Fibroblast of the aortic adventitia (primary cell): ENCODE measurements at regions not wholly inside any gene's neighbourhood (a gene's known extent, or its start where the extent isn't known, plus 50 kb on each side); places are given as distances from the start of the nearest gene placed in this dataset.
"Not testable (repeated sequence)": the region's sequence is repeated elsewhere in the genome, so short reads cannot be mapped to it uniquely, and the experiment has no call there.

Experiments
- DNase-seq: peaks from one replicate; pipeline ENCODE4 v3.0.0-alpha.2; 2010; ENCODE audit warnings: low read depth
- H3K4me3 ChIP-seq: 2 replicates; pipeline ENCODE4 v1.5.1; 2011; ENCODE audit warnings: low read depth, mild to moderate bottlenecking, control low read depth, low read length, moderate library complexity
- TF ChIP-seq, protein P1 (sequence below): IDR thresholded peaks from 2 replicates; pipeline ENCODE4 v1.5.1; 2011; ENCODE audit warnings: mild to moderate bottlenecking, low read length, control low read depth, inconsistent platforms; ENCODE audit not compliant: insufficient read depth

DNA sequence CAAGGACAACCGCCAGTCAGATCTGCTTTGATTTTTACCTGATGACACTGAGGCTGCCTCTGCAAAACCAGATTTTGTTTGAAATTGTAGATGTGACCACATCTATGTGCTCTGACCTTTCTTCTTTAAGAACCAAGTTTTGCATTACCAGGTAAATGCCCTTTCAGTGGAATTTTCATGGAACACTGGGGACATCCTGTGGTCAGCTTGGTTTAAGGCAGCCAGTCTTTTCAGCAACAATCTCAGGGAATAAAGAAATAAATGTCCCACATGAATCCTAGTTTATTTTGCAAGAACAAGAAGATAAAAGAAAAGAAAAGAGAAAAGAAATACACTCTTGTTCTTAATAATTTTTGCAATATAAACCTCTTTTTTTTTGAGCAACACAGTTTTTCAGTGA lies 90.6 kb downstream of the POU3F3 start:
- H3K4me3 ChIP-seq = no peak overlapping the region
- TF ChIP-seq, protein P1, sequence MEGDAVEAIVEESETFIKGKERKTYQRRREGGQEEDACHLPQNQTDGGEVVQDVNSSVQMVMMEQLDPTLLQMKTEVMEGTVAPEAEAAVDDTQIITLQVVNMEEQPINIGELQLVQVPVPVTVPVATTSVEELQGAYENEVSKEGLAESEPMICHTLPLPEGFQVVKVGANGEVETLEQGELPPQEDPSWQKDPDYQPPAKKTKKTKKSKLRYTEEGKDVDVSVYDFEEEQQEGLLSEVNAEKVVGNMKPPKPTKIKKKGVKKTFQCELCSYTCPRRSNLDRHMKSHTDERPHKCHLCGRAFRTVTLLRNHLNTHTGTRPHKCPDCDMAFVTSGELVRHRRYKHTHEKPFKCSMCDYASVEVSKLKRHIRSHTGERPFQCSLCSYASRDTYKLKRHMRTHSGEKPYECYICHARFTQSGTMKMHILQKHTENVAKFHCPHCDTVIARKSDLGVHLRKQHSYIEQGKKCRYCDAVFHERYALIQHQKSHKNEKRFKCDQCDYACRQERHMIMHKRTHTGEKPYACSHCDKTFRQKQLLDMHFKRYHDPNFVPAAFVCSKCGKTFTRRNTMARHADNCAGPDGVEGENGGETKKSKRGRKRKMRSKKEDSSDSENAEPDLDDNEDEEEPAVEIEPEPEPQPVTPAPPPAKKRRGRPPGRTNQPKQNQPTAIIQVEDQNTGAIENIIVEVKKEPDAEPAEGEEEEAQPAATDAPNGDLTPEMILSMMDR = peak; percentile 19
- DNase-seq = peak; percentile 1

DNA sequence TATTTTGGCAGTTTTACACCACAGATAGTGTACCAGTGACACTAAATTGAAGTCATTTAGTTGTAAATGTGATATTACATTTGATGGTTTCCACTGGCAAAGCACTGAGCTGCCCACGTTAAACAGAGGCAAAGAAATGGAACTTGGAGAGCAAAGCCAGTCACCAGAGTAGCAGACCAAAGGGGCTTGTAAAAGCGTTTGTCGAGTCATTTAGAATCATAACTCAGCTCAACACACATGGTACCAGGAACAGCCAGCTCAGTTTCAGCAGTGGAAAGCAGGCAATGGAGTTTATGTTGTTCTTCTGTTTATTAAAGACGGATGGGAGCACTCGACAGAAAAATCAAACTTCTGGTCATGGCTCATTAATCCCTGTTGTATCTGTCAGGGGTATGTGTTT lies 91.2 kb downstream of the POU3F3 start:
- no peak overlapping the region for H3K4me3 ChIP-seq
- TF ChIP-seq, protein P1 = no peak
- no peak for DNase-seq

DNA sequence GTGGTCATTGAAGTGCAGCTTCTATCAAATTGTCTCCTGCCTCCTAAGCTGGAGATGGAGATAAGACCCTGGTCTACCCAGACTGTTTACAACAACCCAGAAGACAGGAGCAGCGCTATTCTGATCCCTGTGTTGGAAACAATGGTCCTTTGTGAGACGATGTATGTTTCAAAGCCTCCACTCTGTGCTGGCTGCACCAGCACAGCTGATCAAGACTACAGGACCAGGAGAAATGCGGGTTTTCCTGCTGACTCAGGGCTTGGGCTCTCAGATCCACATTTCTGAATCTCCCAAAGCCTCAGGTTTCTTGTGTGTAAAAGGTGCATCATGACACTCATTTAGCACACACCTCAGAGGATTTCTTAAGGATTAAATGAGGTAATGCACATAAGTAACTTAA lies 92.0 kb downstream of the POU3F3 start:
- no peak for DNase-seq

GRCh38 chr2:104947456-104947855 lies 90.4 kb upstream of the MRPS9 start:
- not testable (repeated sequence) for DNase-seq, H3K4me3 ChIP-seq

More for the DNA sequence above, 92.0 kb downstream of the POU3F3 start:
- no peak overlapping the region for H3K4me3 ChIP-seq
- TF ChIP-seq, protein P1 = no peak

- TF ChIP-seq, protein P1 = no peak
Observed at GRCh38 chr2:104952976-104953375, 84.9 kb upstream of the MRPS9 start.

DNA sequence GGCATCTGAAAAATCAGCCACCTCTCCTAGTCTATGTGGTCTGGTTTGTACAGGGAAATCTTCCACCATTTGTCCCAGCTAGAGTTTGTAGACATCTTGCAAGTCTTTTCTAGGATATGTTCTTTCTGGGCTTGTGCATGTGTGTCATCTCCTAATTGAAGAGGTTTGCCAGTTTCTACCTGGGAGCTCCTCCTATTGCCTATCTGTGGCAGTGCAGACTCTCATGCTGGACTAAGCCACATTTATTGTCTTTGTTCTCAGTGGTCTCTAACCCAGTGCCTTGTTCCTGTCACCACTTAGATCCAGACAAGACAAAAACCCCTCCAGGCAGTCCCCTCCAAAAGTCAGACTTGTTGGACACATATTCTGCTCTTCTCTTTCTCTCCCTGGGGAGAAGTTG lies 72.0 kb upstream of the MRPS9 start:
- no peak for DNase-seq
- no peak overlapping the region for H3K4me3 ChIP-seq
- TF ChIP-seq, protein P1 = no peak

More at GRCh38 chr2:104952976-104953375, 84.9 kb upstream of the MRPS9 start:
- no peak overlapping the region for H3K4me3 ChIP-seq
- no peak for DNase-seq

GRCh38 chr2:104969564-104969963 lies 68.3 kb upstream of the MRPS9 start:
- no peak overlapping the region for H3K4me3 ChIP-seq
- TF ChIP-seq, protein P1 = no peak
- DNase-seq = no peak
